ENCODE measurements at regions not wholly inside any gene's neighbourhood (a gene's known extent, or its start where the extent isn't known, plus 50 kb on each side); places are given as distances from the start of the nearest gene placed in this dataset.

DNA sequence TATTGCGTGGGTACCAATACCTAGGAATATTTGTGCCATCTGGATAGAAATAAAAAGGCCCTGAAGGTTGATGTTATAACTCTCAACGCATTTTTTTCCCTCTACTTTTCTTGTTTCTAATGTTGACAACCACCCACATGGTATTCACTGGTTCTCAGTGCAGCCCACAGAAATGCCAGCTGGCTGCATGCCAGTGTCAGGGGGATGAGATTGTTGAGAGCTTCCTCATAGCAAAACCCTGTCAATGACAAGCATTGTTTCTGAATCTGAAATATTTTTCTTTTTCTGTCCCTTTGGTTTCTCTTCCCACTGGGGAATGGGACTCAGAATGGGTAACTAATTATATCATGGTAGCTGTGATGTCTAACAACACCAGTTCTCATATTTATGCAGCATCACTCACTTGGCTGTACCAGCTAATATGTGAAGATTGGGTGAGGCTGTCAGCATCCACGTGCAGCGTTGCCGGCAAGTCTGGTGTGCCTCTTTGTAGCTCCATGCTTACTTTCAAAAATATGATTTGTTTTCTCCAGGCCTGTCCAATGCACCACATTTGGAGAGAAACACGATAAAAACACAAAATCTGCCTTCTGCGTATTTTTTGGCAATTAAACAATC, 284.6 kb downstream of the PTBP2 start:
- no peak for TF ChIP-seq GATA2 (IDR thresholded peaks at IDR 0.05; ENCODE audit: low read depth, low read length)
- TF ChIP-seq GATA3 (IDR thresholded peaks at IDR 0.05; ENCODE audit: low read depth, low read length) = no peak

Measured in SH-SY5Y (cell line).